GM18861 (cell line): ENCODE measurements at regions not wholly inside any gene's neighbourhood (a gene's known extent, or its start where the extent isn't known, plus 50 kb on each side); places are given as distances from the start of the nearest gene placed in this dataset.

Experiments
- ATAC-seq: cut with Tn5 transposase; IDR thresholded peaks from one replicate; pipeline ENCODE4 v1.9.1; 2021; ENCODE audit not compliant: unreplicated experiment

DNA sequence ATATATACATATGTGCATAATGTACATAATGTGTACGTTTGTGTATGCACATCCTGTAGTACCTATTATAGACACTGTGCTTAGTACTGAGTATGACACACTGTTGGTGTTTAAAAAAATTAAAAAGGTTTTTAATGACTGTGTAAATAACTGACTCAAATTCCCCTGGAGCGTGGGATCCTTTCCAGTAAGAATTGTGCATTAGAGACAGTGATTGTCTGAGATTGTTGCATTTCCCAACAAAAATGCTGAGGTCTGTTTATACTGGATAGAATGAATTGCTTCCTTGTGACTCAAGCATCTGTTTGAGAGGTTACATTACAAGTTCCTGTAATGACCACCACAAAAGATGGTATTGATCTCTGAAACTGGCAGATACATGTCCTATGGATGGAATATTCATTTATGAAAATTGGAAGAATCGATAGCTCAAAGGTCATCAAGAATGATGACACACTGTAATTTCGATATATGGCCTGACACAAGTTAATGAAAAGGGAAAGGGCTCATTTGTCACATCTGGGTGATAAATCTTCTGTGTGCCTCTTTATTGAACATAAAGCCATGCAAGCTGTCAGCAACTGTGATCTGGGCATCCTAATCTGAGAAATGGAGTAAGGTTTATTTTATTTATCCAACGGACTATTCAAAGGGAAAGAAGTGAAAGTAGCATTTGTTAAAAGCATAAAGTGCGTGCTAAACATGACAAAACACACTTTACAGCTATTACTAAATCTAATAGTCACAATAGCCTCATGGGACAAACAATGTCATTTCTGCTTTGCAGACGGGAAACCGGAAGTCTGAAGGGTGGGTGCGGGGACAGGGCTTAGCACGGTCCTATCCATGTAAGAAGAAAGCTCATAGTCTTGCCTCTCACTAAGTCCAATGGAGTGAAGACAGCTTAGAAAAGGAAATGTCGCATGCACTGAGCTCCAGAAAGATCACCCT is 228.8 kb downstream of the CDH11 start:
- no peak for ATAC-seq

DNA sequence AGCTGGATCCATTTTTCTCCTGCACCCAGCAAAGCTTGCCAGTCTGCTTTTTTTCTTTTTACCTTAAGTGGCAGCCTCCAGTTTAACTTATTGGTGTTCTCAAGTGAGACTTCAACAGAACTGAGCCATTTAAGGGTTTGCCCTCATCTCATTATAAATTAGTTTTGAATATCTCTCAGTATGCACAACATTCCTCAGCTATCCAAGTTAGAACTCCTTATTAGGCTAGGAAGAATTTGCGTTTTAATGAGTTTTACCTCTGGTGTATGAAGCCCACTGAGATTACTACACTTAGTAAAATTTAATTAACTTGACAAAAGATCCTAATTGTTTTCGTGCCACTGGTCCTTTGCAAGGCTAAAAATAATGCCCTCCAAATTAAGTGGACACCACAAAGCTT is 232.4 kb downstream of the CDH11 start:
- no peak for ATAC-seq

DNA sequence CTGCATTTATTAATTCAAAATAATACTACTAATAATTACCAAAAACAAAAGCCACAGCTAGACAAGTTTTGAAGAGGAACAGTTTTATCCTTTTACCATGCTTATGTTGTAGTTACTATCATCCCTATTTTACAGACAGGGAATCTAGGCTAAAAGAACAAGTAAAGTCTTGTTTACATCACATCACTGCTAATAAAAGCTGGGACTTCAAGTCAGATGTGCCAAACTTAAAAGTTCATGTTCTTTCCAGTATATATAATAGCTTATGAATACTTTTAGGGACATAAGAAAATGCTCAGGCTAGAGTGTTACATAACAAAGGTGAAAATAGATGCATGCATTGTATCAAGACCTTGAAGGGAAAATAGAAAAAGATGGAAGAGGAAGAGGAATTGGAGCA is 234.2 kb downstream of the CDH11 start:
- no peak for ATAC-seq

DNA sequence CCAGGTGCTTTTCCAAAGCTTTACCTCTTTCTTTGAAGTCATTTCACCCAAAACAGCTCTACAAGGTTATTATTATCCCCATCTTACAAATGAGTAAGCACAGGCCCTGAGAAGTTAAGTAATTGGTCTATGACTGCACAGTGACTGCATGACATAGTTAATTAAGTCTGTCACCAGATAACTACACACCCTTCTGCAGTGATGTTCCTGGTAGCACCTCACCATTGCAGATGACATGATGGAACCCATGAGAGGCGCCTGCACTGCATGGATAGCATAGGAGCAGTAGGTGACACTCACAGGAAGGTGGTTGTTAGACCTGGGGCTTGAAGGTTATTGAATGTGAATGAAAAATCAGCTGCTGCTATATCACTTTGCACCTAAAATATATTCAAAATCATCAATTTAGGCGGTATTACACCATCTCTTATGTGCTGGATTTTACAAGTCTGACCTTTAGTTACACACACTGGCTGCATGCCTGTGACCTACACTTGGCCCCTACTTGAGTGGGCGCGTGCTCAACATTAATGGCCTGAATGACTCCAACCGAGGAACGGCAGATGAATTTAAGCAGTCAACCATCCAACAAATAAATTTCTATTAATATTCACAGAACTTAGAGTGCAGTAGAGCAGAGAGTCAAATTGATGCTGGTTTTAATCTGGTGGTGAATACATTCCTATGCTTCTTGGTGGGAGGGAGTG is 239.6 kb downstream of the CDH11 start:
- no peak for ATAC-seq

DNA sequence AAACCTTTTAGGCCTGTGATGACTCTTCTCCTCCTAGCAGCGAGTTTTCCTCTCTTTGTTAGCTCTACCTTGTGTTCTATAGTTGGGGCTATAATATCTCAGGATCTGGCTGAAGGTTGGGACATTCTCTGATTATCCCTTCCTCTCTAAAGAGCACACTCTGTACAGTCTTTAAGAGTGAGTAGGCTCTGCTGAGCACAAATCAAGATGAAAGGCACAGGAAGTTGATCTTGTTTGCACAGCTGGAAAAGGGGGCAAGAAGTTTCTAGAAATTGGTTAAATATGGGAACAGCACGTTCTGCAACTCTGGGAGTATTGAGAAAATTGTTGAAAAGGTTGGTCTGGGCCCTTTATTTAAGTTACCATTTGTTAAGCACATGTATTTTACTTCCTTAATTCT is 240.9 kb downstream of the CDH11 start:
- no peak for ATAC-seq

DNA sequence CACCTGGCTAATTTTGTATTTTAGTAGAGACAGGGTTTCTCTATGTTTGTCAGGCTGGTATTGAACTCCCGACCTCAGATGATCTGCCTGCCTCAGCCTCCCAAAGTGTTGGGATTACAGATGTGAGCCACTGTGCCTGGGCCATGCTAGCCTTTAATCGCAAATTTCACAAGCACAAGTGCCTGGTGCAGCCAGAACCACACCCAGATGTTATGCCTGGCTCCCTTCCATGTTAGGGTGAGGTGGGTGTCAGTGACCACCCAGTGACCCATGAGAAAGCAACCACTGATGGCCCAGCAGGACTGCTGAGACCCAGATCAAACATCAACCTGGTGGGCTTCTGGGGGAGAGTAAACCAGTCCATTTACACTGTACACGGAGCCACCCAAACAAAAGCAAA is 241.9 kb downstream of the CDH11 start:
- no peak for ATAC-seq

DNA sequence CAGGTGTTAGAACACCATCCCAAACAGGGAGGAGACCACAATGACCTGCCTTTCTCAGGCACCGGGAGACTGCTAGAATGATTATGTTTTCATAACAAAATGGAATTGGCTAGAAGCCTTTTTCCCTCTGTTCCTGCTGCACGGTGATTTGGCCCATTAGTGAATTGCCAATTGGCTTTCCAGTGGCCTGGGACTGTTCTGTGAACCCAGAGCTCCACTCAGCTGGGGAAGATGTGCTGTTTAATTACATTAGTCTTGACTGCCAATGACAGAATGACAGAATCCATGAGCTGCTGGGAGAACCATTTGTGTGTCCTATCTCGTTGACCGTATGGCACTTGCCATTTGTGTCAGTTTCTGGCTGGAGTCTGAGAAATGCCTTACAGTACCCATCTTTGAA is 242.9 kb downstream of the CDH11 start:
- no peak for ATAC-seq

DNA sequence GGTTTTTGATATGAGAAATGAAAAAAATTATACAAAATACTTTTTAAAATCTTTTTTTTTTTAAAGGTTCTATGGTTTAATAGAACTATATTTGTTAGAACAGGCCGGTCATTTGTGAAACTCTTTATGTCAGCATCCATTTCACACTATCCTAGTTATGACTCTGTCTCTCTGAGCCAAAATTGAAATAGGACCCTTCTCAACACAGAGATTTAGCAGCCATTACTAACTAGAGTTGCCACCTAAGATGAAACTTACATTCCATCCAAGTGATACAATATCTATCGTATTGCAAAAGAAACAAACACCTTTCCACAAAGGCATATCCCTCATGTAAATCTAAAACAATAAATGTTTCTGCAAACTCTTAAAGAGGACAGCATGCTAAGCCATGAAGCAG is 249.8 kb downstream of the CDH11 start:
- no peak for ATAC-seq

DNA sequence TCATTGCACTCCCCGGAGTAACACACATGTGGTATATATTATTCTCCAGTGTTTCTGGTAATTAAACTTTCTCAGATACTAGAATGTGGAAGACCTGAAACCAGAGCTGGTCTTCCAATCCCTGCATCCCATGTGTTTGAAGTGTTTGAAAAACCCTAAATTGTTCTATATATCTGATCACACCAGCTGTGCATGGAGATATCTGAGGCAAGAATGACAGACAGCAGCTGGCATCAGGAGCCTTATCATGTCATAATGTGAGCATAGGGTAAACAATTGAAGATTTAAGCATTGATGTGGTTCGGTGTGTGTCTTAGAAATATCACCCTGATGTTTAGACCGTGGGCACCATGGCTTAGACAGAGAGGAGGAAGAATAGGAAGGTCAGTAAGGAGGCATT is 251.0 kb downstream of the CDH11 start:
- ATAC-seq = no peak

DNA sequence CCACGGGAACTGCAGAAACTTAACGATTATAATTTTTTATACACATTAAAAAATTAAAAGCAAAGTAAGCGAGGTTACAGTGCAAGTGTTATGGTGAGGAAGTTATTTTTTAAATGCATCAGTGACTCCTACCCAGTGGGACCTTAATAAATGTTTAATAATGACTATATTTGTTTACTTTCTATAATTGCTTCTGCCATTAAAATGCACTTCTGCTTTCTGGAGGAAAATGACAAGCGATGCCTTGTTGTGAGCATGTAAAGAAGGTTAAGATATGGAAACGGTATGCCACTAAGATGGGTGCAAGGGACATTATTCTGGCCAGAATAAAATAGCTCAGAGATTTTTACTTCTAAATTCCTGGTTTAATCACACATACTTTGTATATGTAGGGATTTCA is 252.1 kb downstream of the CDH11 start:
- ATAC-seq = no peak

DNA sequence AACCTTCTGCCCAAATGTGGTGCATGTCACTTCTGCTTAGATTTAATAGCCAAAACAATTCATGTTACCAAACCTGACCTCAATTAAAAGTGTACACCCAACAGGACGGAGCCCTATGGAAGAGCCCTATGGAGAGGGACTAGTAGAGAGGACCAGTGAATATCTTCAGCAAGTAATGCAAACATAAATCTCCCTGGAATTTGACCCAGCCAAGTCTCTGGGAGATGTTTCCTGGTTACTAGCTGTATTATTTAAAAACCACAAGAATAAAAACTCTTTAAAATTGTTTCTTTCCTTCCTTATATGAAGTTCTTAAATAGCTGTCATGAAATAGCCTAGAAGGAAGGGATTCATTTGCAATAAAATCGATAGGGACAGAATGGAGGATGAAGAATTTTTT is 255.8 kb downstream of the CDH11 start:
- ATAC-seq = no peak

DNA sequence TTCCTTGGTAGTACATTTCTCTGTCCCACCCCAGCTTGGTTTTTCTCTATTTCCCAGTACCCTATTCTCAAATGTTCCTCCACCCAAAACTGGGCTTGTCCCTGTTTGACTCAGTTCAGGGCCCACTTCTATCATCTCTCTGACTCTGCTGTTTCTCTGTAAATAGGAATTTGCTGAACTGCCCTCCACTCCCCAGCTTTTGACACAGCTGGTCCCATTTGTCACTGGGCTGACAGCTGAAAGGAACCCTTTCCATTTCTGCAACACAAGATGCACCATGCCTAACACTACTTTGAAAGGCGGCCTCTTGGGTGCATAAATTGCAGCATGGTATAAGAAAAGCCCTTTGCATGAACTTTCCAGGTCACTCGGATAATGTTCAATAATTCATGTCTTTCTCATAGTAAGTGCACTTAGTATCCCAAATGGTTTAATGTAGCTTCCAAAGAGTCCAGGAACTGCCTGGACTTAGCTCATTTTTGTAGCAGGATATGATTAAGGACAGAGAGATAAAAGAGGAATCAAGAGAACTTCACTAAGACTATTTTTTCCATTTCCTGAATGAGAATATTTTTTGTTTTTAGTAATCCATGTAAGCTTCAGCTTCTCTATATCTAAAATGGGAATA is 256.7 kb downstream of the CDH11 start:
- ATAC-seq = no peak

DNA sequence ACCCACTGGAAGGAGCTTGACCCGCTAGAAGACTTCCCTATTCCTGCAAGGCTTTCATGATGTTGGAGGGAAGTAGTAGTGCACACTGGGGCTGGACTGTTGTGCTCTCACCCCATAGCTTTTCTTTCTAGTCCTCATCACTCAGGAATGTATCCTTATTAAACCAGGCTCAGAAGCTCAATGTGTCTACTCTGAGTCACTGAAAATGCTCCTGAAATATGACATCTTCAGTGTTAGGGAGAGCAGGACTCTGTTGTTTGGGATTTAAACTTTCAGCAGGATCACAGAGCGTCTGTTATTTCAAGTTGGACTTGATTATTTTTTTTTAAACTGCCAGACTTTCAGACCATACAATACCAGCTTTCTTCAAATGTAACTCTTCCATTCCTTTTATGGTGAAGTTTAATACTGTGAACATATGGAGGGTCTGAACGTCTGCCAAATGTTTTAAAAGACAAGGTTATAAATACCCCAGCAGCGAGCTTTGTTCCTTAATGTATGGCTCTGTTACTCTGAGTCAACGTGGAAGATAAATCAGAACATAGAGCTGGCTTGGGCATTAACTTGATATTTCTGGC is 257.5 kb downstream of the CDH11 start:
- no peak for ATAC-seq

DNA sequence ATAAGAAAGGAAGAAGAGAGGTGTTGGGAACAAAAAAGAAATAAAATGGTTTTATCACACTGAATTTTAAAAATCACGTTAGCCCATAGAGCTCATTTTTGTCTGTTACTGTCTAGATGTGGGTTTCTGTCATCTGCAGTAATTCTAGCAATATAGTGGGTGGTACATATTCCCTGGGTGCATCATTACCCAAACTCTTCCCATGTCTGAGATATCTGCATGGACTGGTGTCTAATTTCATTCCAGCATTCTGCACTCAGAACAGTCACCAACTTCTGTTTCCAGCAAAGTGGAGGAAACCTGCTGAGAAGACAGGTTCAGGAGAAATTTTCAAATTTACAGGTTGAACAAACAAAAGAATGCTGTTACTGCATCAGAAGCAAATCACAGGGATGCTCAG is 263.8 kb downstream of the CDH11 start:
- no peak for ATAC-seq

DNA sequence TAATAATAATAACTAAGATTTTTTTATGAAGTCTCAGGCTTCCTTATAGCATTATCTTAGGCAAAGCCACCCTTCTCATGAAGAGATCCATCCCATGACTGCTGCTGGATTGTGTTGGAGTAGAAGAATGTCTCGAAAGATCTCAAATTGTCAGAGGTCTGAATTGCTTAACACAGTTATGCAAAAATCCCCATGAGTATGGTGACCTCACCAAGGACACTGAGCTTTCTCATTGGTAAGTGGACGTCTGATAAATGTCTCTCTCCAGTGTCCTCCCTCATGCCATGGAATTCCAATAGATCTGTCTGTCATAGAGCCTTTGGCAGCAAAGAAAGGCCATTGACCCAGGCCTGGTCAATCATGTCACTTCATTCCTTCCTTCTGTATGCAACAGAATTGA is 264.5 kb downstream of the CDH11 start:
- no peak for ATAC-seq

DNA sequence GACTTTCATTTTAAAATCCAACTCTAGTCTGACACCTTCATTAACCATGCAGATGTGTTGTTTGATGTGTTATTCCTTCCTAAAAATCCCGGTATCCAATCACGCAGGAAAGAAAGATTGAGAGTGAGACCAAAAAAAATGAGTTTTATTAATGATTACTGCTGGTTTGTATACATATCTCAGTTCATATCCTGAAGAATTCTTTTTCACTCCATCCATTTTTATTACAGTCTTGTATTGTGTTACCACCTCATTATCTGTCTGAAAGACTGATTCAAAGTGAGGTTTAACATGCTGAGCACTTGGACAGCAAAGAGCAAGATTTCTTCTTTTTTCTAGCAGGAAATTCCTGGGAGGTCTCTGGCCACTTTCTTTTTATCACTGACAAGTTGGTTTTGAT is 268.3 kb downstream of the CDH11 start:
- no peak for ATAC-seq

DNA sequence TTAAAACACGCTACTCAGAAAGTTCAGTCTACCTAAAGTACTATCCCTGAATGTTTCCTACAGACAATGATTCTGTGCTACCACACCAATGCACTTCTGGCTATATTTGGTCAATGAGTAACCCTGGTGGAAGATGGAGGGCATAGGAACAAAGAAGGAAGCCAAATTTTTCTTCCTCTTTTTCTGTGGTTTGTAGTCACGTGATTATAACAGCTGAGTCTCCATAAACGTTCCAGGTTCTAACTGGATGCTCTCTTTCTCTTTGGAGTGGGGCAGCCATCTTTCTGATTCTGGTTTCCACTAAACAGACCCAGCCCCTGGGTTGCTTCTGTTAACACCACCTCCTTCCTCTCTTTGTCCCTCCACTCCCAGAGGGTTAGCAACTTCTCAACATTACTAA is 274.9 kb downstream of the CDH11 start:
- ATAC-seq = no peak

DNA sequence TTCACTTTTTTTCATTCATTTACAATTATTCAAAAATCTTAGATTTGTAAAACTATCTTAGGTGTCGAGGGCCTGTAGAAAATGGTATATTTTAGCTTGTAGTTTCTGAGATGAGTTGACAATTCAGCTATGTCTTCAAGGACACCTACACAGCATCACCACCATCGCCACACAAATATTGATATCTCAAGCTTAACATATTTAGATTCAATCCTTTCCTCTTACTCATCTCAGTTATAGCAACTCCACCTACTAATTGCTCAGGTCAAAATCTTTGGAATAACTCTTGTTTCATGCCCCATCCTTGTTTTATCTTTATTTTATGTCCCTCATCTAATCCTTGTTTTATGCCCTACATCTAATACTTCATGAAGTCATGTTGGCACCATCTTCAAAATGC is 276.8 kb downstream of the CDH11 start:
- no peak for ATAC-seq

DNA sequence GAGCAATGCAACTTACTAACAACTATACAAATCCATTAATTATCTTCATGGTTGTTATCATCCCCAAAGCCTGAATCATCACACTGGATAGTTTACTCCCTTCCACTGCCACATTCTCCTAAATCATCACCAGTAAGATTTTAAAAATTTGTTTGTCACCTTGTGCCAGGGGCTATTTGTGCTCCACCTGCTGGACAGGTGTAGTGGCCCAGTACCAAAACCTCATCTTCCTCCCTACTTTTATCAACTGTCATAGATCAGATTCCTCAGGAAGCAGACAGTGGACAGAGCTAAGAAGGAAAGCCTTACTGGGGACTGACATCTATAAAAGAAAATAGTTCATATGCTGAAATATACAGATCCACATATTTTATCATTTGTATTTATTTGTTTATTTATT is 280.4 kb downstream of the CDH11 start:
- no peak for ATAC-seq

DNA sequence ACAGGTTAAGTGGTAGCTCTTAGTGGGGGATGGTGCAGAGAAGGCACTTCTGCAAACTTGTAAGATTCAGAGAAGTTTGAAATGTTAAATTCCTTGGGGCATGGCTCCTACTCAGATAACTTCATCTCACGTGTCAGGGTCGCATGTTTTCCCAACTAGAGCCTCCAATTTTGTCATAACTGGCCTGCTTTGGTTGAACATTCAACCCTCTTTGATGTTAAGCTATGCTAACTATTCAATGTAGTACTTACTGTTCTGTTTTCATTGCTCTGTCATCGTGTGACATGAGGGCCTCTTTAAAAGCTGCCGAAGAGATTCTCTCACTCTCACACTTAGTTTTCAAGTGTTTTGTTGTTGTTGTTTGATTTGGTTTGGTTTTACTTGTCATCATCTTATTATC is 280.8 kb downstream of the CDH11 start:
- no peak for ATAC-seq

DNA sequence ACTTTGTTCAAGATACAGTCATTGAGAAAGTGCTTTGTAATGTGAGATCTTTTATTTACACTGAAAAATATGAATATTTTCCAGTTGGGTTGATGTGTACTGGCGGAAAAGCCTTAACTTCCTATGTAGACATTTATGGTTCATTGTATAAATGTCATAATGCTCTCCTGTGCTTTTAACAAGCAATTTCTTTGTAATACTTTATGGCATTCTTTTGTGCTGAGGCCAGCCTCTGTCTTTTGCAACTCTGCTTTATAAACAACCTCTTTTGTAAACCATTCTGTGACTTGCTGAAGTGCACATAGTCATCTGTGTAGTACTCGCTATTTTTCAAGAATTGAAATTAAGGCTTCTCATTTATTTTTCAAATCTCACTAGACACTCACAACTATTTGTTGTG is 291.2 kb downstream of the CDH11 start:
- no peak for ATAC-seq

DNA sequence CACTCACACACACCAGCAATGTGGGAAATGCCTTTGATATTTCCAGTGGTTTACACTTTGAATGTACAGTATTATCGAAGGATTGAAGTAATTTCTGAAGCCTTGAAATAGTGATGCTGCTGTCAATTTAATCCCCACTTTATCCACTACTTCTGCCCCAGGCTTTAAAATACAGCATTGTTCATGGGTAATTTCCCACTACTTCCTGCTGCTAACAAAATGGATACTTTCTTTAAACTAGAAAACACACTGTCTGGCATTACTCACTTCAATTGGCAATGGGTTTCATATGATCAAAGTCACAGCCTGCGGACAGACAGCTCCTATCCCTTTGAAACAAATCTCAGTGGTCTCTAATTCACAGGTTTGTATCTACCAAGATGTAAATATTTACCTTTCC is 292.2 kb downstream of the CDH11 start:
- ATAC-seq = no peak
